ENCODE measurements at regions not wholly inside any gene's neighbourhood (a gene's known extent, or its start where the extent isn't known, plus 50 kb on each side); places are given as distances from the start of the nearest gene placed in this dataset.

GRCh38 chr18:39297225-39297624, 1731.6 kb upstream of the CELF4 start:
- no peaks in the 10 kb centered on the region for H3K27me3 ChIP-seq
- no peak overlapping the region for H3K4me3 ChIP-seq
- WGBS, 2 donors: 84 to 89% methylated on average over 1 of the region's 1 CpG
- H3K9me3 ChIP-seq: no peaks in the 10 kb centered on the region
- H3K4me1 ChIP-seq: no peaks in the 10 kb centered on the region
- ATAC-seq (ENCODE audit: low FRiP score in 2 of 2) (no peak), DNase-seq (no peak)
- TF ChIP-seq EP300 (IDR thresholded peaks at IDR 0.05) (no peak), POLR2A (IDR thresholded peaks at IDR 0.05) (no peak), POLR2AphosphoS5 (IDR thresholded peaks at IDR 0.05) (no peak)
- TF ChIP-seq, protein P1, sequence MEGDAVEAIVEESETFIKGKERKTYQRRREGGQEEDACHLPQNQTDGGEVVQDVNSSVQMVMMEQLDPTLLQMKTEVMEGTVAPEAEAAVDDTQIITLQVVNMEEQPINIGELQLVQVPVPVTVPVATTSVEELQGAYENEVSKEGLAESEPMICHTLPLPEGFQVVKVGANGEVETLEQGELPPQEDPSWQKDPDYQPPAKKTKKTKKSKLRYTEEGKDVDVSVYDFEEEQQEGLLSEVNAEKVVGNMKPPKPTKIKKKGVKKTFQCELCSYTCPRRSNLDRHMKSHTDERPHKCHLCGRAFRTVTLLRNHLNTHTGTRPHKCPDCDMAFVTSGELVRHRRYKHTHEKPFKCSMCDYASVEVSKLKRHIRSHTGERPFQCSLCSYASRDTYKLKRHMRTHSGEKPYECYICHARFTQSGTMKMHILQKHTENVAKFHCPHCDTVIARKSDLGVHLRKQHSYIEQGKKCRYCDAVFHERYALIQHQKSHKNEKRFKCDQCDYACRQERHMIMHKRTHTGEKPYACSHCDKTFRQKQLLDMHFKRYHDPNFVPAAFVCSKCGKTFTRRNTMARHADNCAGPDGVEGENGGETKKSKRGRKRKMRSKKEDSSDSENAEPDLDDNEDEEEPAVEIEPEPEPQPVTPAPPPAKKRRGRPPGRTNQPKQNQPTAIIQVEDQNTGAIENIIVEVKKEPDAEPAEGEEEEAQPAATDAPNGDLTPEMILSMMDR (IDR thresholded peaks at IDR 0.05): no peak
- H3K27ac ChIP-seq: no peak overlapping the region
- no peaks in the 10 kb centered on the region for H3K36me3 ChIP-seq

- H3K36me3 ChIP-seq: no peaks in the 10 kb centered on the region
- TF ChIP-seq POLR2A (IDR thresholded peaks at IDR 0.05): no peak
- no peak for TF ChIP-seq EP300 (IDR thresholded peaks at IDR 0.05)
- no peak for TF ChIP-seq POLR2AphosphoS5 (IDR thresholded peaks at IDR 0.05)
- TF ChIP-seq, protein P1 (IDR thresholded peaks at IDR 0.05): no peak
- no peak overlapping the region for H3K4me3 ChIP-seq
- H3K9me3 ChIP-seq: no peaks in the 10 kb centered on the region
- DNase-seq (no peak), ATAC-seq (ENCODE audit: low FRiP score in 2 of 2) (no peak)
- 85 to 91% methylated on average over 10 of the region's 10 CpGs for WGBS, 2 donors
- H3K27me3 ChIP-seq: no peaks in the 10 kb centered on the region
- H3K27ac ChIP-seq: no peak overlapping the region
- H3K4me1 ChIP-seq: no peaks in the 10 kb centered on the region
Measured at GRCh38 chr18:39296293-39296888, 1730.8 kb upstream of the CELF4 start.

- no peak overlapping the region for H3K4me3 ChIP-seq
- H3K36me3 ChIP-seq: no peaks in the 10 kb centered on the region
- ATAC-seq (ENCODE audit: low FRiP score in 2 of 2) (no peak), DNase-seq (no peak)
- TF ChIP-seq POLR2AphosphoS5 (IDR thresholded peaks at IDR 0.05): no peak
- no peak for TF ChIP-seq POLR2A (IDR thresholded peaks at IDR 0.05)
- H3K9me3 ChIP-seq: no peaks in the 10 kb centered on the region
- H3K27ac ChIP-seq: no peak overlapping the region
- no peaks in the 10 kb centered on the region for H3K4me1 ChIP-seq
- no peaks in the 10 kb centered on the region for H3K27me3 ChIP-seq
Measured at GRCh38 chr18:39276764-39277163, 1711.2 kb upstream of the CELF4 start.

GRCh38 chr18:39274535-39274934, 1708.9 kb upstream of the CELF4 start:
- Histone ChIP-seq H3K9me3 (no peaks in the 10 kb centered on the region), H3K4me1 (no peaks in the 10 kb centered on the region), H3K4me3 (no peak overlapping the region), H3K27me3 (no peaks in the 10 kb centered on the region), H3K27ac (no peak overlapping the region), H3K36me3 (no peaks in the 10 kb centered on the region)
- WGBS, 2 donors: 40% methylated on average over 1 of the region's 1 CpG
- no peak for ATAC-seq (ENCODE audit: low FRiP score in 2 of 2)
- DNase-seq: no peak
- TF ChIP-seq POLR2AphosphoS5 (IDR thresholded peaks at IDR 0.05) (no peak), POLR2A (IDR thresholded peaks at IDR 0.05) (no peak), EP300 (IDR thresholded peaks at IDR 0.05) (no peak)
- TF ChIP-seq, protein P1 (IDR thresholded peaks at IDR 0.05): no peak

- DNase-seq (no peak), ATAC-seq (ENCODE audit: low FRiP score in 2 of 2) (no peak)
- WGBS, 2 donors: 77 to 81% methylated on average over 1 of the region's 1 CpG
- H3K4me1 ChIP-seq: no peaks in the 10 kb centered on the region
- no peak overlapping the region for H3K27ac ChIP-seq
- no peaks in the 10 kb centered on the region for H3K36me3 ChIP-seq
- H3K27me3 ChIP-seq: no peaks in the 10 kb centered on the region
- H3K9me3 ChIP-seq: no peaks in the 10 kb centered on the region
- TF ChIP-seq POLR2AphosphoS5 (IDR thresholded peaks at IDR 0.05) (no peak), POLR2A (IDR thresholded peaks at IDR 0.05) (no peak), EP300 (IDR thresholded peaks at IDR 0.05) (no peak)
- TF ChIP-seq, protein P1 (IDR thresholded peaks at IDR 0.05): no peak
- no peak overlapping the region for H3K4me3 ChIP-seq
Measured at GRCh38 chr18:39272230-39272629, 1706.6 kb upstream of the CELF4 start.
